ENCODE measurements at regions not wholly inside any gene's neighbourhood (a gene's known extent, or its start where the extent isn't known, plus 50 kb on each side); places are given as distances from the start of the nearest gene placed in this dataset.

GRCh38 chr4:38222892-38223291 is 262.7 kb downstream of the PTTG2 start:
- Histone ChIP-seq H3K4me2 (no peak overlapping the region), H4K20me1 (ENCODE audit: insufficient read depth) (no peaks in the 10 kb centered on the region), H2AFZ (ENCODE audit: low read depth) (no peak overlapping the region), H3K79me2 (ENCODE audit: insufficient read depth, low read depth) (no peaks in the 10 kb centered on the region), H3K4me3 (IDR thresholded peaks at IDR 0.05; ENCODE audit: insufficient read depth, low read depth, low read length) (no peak overlapping the region), H3K4me1 (ENCODE audit: low read depth, poor library complexity, severe bottlenecking) (no peaks in the 10 kb centered on the region), H3K36me3 (ENCODE audit: insufficient read depth) (no peaks in the 10 kb centered on the region), H3K27me3 (ENCODE audit: insufficient read depth, low read depth) (no peaks in the 10 kb centered on the region), H3K9ac (no peak overlapping the region), H3K27ac (no peak overlapping the region)
- TF ChIP-seq CTCF (conservative IDR thresholded peaks at IDR 0.05; ENCODE audit: low read depth, low read length) = no peak

- Histone ChIP-seq H3K36me3 (ENCODE audit: insufficient read depth) (no peaks in the 10 kb centered on the region), H3K79me2 (ENCODE audit: insufficient read depth, low read depth) (no peaks in the 10 kb centered on the region), H3K4me2 (no peak overlapping the region), H3K27me3 (ENCODE audit: insufficient read depth, low read depth) (no peaks in the 10 kb centered on the region), H3K4me3 (IDR thresholded peaks at IDR 0.05; ENCODE audit: insufficient read depth, low read depth, low read length) (no peak overlapping the region), H4K20me1 (ENCODE audit: insufficient read depth) (no peaks in the 10 kb centered on the region), H3K9ac (no peak overlapping the region), H3K27ac (no peak overlapping the region), H3K4me1 (ENCODE audit: low read depth, poor library complexity, severe bottlenecking) (no peaks in the 10 kb centered on the region), H2AFZ (ENCODE audit: low read depth) (no peak overlapping the region)
- TF ChIP-seq CTCF (conservative IDR thresholded peaks at IDR 0.05; ENCODE audit: low read depth, low read length) = no peak
Observed at GRCh38 chr4:38223306-38223705, 263.1 kb downstream of the PTTG2 start.

- Histone ChIP-seq H3K4me2 (no peak overlapping the region), H4K20me1 (ENCODE audit: insufficient read depth) (no peaks in the 10 kb centered on the region), H3K36me3 (ENCODE audit: insufficient read depth) (no peaks in the 10 kb centered on the region), H2AFZ (ENCODE audit: low read depth) (no peak overlapping the region), H3K9ac (no peak overlapping the region), H3K27ac (no peak overlapping the region), H3K4me1 (ENCODE audit: low read depth, poor library complexity, severe bottlenecking) (no peaks in the 10 kb centered on the region), H3K27me3 (ENCODE audit: insufficient read depth, low read depth) (no peaks in the 10 kb centered on the region), H3K4me3 (IDR thresholded peaks at IDR 0.05; ENCODE audit: insufficient read depth, low read depth, low read length) (no peak overlapping the region), H3K79me2 (ENCODE audit: insufficient read depth, low read depth) (no peaks in the 10 kb centered on the region)
- TF ChIP-seq CTCF (conservative IDR thresholded peaks at IDR 0.05; ENCODE audit: low read depth, low read length) = no peak
Observed at GRCh38 chr4:38223782-38224236, 263.6 kb downstream of the PTTG2 start.

- H3K27ac ChIP-seq = no peak overlapping the region
- no peak overlapping the region for H3K4me2 ChIP-seq
- H3K79me2 ChIP-seq (ENCODE audit: insufficient read depth, low read depth) = no peaks in the 10 kb centered on the region
- no peak overlapping the region for H2AFZ ChIP-seq (ENCODE audit: low read depth)
- no peaks in the 10 kb centered on the region for H4K20me1 ChIP-seq (ENCODE audit: insufficient read depth)
- no peak overlapping the region for H3K9ac ChIP-seq
- H3K4me1 ChIP-seq (ENCODE audit: low read depth, poor library complexity, severe bottlenecking) = no peaks in the 10 kb centered on the region
- H3K27me3 ChIP-seq (ENCODE audit: insufficient read depth, low read depth) = no peaks in the 10 kb centered on the region
- H3K4me3 ChIP-seq (IDR thresholded peaks at IDR 0.05; ENCODE audit: insufficient read depth, low read depth, low read length) = no peak overlapping the region
- no peaks in the 10 kb centered on the region for H3K36me3 ChIP-seq (ENCODE audit: insufficient read depth)
- TF ChIP-seq CTCF (conservative IDR thresholded peaks at IDR 0.05; ENCODE audit: low read depth, low read length) = no peak
Observed at GRCh38 chr4:38224850-38225249, 264.7 kb downstream of the PTTG2 start.

Data from KMS-11 (cell line).